Lower leg skin (tissue), 3 donors: ENCODE measurements at regions not wholly inside any gene's neighbourhood (a gene's known extent, or its start where the extent isn't known, plus 50 kb on each side); places are given as distances from the start of the nearest gene placed in this dataset.

Source experiments
- POLR2A ChIP-seq, 2 donors: fragments of 450-650 bp; IDR thresholded peaks; one replicate each; pipeline ENCODE4 v1.6.1; 2016 to 2017; ENCODE audit warnings: antibody characterized with exemption in 2 of 2, mild to moderate bottlenecking in 1 of 2, moderate library complexity in 1 of 2
- TF ChIP-seq, protein P1 (sequence below), 3 donors: fragments of 450-650 bp; IDR thresholded peaks; one replicate each; pipeline ENCODE4 v1.5.1; 2016; ENCODE audit warnings: antibody characterized with exemption in 3 of 3, mild to moderate bottlenecking in 3 of 3, moderate library complexity in 2 of 3

DNA sequence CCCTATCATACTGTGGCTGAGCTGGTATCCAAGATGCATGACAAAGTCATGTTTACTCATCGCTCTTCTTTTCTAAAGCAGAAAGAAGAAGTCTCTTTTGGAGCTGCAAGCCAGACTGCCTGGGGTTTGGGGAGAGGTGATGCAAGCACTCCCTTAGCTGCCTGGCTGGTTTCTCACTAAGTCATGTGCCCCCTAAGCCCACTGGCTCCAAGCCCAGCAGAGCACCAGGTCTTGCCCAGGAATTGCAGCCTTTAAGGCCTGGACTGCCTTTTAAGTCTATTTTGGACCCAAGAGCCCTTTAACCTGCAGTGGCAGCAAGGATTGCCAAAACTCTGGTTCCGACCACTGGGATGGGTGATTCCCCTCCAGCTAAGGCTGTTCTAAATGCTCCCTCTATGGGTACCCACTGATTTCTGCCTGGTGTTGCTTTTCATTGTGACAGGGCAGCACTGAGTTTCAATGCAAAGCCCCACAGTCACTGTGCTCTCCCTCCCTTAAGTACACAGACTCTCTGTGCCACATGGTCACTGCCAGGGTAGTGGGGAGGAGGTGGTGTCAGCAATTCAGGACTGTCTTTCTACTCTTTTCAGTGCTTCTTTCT lies 548.6 kb downstream of the TLL1 start:
- no peak for TF ChIP-seq POLR2A (IDR thresholded peaks at IDR 0.05)
- TF ChIP-seq, protein P1, sequence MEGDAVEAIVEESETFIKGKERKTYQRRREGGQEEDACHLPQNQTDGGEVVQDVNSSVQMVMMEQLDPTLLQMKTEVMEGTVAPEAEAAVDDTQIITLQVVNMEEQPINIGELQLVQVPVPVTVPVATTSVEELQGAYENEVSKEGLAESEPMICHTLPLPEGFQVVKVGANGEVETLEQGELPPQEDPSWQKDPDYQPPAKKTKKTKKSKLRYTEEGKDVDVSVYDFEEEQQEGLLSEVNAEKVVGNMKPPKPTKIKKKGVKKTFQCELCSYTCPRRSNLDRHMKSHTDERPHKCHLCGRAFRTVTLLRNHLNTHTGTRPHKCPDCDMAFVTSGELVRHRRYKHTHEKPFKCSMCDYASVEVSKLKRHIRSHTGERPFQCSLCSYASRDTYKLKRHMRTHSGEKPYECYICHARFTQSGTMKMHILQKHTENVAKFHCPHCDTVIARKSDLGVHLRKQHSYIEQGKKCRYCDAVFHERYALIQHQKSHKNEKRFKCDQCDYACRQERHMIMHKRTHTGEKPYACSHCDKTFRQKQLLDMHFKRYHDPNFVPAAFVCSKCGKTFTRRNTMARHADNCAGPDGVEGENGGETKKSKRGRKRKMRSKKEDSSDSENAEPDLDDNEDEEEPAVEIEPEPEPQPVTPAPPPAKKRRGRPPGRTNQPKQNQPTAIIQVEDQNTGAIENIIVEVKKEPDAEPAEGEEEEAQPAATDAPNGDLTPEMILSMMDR (IDR thresholded peaks at IDR 0.05), result no peak
